UCSD-AML1 (cell line): ENCODE measurements at regions not wholly inside any gene's neighbourhood (a gene's known extent, or its start where the extent isn't known, plus 50 kb on each side); places are given as distances from the start of the nearest gene placed in this dataset.
"Not testable (repeated sequence)": the region's sequence is repeated elsewhere in the genome, so short reads cannot be mapped to it uniquely, and the experiment has no call there.

ENCODE experiments used
- DNase-seq: peaks from one replicate; lab custom pipeline; 2025; ENCODE audit not compliant: unreplicated experiment; lab: John Stamatoyannopoulos, UW

DNA sequence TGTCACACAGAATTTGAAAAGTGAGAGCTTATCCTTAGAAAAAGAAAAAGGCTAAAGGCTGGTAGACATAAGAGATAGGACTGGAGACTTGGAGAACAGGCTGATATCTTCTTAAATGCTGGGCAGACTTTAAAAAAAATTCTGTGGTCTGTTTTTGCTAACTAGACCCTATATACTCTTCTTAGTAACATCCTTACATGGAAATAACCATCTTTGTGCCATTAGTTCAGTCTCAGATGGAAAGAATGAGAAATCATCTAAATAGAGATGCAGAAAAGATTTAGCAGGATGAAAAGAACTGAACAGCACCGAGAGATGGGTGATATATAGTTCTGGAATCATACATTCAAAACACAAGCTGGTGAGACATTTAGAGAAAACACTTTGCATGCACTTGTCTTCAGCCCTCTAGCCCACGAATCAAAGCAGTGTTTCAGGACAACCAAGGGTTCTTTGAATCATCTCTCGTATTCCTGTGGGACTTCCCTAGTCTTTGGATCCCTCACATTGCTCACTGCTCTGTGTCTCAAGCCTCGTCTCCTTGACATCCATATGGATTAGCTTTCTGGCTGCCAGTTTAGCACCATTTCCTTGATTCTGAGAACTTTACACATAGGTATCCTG lies 93.0 kb upstream of the LYSMD4 start:
- DNase-seq = no peak

DNA sequence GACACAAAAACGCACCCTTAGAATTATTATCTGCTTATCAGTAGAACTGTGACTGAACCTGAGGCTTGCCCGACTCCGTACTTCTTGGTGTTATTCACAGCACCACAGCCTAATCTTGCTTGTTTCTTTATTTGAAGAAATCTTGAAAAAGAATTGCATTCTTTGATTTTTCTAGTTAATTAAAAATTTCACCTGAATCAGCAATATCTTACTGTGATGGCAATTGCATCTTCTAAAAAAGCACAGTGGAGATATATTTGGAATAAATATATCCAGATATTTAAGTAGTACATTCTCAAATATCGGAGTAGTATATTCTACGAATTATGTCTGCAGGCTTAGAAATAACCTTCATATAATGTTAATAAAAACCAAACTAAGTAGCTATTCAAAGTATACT lies 90.1 kb upstream of the LYSMD4 start:
- no peak for DNase-seq

DNA sequence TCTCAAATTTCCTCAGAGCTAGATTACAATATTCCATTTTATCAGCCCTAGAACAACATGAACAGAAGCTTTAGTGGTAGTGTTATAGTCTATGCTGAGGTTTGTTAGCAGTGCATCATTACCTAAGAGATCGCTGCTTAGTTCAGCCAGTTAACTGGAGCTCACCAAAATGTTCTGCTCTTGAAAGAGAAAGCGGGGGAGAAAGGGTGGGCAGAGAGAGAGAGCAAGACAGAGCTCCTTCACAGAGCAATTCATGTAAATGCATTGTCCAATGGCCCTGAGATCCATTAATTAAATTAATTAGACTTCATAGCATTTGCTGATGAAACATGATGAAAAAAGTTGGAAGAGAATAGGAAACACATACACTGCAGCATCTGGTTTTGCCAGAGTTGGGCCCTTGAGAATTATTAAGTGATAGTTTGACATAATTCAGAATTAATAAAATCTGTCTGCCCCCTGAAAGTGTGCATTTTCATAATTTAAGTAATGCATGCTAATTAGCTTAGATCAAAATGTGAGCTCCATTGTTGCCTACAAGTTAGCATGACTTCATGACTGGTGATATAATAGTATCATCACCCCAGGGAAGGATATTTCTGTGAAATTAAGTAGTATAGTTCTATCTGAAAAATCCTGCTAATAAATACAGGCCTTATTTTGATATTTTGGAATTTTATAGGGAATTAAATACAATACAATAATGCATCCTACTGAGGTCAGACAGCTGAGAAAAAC lies 86.9 kb upstream of the LYSMD4 start:
- no peak for DNase-seq

DNA sequence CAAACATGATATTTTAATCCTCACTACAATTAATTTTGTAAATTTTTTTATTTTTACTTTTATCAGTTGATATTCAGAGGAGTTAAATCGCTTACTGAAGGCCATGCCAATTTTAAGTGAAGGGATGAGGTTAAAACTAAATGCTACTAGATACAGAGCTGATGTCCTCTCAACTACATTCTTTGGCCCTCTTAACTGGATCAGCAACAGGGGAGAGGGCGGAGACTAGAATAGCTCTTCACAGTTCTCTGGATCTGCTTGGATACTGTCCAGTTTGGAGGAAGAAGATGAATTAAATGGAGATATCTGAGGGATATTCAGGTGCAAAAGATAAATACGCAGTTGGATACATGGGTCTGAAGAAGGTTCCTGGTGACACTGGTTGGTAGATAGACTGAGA lies 85.6 kb upstream of the LYSMD4 start:
- DNase-seq = no peak

DNA sequence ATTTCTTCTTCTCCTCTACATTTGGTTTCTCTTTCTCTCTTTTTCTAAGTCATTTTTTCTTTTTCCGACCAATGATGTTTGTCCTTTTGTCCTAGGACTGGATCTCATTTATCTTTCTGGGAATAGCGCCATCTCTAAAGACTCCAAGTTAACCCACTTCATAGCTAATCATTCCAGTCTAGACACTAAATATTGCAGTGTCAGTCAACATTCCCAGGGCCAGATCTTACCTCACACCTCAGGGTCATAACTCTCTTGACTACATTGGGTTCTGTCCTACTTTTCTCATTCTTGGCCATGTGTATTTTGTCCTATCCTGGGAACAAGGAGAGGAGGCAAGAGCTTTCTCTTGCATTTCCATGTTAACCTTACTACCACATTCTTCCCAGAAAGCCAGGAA lies 83.6 kb upstream of the LYSMD4 start:
- DNase-seq = not testable (repeated sequence)

DNA sequence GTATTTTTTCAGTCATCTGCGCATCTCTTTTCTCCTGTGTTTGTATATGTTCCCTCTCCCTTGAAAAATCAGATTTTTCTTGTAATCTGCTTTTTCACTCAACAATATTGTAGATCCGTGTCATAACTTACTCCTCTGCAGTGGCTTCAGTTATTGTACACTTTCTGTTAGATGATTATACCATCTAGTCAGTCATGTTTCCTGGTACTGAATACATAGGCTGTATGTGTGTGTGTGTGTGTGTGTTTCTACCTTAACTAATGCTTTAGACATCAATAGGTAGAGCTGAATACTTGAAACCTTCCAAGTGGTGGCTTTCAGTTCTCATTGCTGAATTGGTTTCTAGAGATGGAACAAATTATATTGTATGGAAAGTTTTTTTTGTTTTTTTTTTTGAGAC lies 77.4 kb upstream of the LYSMD4 start:
- DNase-seq = not testable (repeated sequence)

DNA sequence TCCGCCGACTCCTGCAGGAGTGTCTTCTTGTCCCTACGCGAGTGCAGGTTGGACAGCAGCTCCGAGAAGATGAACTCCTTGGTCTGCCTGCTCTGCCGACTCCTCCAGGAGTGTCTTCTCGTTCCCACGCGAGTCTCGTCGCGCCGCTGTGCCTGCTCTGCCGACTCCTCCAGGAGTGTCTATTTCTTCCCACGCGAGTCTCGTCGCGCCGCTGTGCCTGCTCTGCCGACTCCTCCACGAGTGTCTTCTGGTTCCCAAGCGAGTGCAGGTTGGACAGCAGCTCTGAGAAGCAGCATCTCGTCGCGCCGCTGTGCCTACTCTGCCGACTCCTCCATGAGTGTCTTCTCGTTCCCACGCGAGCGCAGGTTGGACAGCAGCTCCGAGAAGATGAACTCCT lies 66.6 kb upstream of the LYSMD4 start:
- not testable (repeated sequence) for DNase-seq

DNA sequence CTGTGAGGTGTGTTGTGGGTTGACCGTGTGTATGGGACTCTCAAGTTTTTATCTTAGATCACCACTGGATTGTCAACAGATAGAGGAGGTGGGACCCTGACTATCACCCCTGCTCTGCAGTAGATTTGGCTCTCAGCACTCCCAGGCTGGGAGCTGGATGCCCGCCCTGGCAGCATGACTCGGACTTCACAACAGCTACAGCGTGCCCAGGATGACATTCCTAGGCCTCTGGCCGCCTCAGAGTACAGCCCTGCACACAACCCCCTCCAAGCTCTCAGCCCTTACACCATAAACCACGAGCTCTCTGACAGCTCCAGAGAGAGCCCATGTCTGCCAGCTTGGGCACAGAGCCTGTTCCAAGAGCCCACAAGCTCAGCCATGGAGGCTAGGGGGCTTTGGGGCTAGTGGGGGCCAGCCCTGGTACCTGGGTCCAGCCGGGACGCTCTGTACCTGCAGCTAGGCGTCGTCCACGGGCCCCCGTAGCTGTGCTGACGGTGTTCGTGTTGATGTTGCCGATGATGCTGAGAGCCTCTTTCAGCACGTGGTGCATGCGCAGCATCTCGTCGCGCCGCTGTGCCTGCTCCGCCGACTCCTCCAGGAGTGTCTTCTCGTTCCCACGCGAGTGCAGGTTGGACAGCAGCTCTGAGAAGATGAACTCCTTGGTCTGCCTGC lies 66.1 kb upstream of the LYSMD4 start:
- DNase-seq = not testable (repeated sequence)

DNA sequence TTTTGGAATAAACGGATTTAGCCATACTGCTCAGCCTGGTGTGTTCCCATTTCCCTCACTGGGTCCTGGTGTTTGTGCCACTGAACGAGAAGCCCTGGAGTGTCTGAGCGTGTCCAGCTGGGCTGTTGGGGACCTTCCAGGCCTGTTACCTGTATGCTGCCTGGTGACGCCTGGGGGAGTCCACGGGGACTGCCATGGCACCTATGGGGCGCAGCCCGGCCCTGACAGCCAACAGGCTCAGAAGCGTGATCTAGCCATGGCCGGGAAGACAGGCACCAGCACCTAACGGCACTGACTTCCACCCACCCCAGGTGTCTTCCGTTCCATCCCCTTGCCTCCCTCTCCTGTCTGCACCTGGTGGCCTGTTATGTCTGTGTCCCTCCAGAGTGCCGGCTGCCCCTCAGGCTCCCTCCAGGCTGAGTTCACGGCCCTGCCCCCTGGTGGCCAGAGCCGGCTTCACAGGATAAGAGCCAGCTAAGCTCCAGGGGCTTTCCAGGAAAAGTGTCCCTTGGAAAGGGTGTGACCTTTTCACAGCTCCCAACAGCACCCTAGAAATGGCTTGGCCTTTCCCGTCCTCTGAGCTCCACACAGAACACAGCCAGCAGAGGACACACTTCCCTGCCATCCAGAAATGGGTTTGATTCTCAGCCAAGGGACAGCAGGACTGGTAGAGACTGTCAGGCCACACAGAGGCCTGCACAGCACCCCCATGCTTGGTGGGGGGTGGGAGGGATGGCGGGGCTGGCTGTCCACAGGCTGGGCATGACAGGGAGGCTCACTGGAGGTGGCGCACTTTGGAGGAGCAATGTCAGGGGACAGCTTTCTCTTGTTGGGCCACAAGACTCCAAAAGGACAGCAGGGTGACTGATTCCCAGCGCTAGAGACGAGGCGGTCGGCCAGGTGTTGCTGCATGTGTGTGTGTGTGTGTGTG lies 64.0 kb upstream of the LYSMD4 start:
- DNase-seq = not testable (repeated sequence)

DNA sequence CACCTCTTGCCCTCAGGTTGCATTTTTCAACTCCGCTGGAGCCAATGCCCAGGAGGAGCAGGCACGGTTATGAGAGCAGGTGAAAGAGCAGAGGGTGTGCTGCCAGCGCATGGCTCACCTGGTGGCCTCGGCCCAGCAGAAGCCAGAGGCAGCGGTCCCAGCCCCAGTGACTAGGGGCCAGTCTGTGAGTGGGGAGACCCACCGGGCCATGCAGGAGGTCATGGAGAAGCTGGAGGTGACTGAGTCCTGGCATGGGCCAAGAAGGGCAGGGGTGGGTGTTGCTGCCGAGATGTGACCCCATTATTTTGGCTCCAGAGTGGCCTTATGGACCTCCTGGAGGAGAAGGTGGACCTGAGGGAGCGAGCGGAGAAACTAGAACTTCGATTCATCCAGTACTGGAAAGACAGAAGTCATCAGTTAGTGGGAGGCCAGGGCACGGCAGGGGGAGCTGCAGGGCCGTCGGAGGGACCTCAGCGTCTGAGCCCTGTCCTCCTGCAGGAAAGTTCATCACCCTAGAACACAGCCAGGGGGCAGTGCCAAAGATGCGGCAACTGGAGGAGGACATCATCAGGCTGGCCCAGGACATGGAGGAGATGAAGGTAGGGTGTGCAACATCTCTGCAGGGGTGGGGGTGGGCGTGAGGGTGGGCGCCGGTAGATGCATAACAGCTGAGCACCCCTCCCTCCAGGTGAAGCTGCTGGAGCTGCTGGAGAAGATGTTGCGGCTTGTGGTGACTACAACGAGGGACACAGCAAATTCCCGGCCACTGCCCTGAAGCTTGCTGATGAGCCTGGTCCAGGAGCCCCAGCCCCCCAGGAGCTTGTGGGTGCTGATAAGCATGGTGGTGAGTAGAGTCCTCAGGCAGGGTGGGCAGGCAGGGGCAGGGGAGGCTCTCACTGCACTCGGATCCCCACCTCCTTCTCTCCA lies 58.9 kb upstream of the LYSMD4 start:
- peak; percentile 16 for DNase-seq

DNA sequence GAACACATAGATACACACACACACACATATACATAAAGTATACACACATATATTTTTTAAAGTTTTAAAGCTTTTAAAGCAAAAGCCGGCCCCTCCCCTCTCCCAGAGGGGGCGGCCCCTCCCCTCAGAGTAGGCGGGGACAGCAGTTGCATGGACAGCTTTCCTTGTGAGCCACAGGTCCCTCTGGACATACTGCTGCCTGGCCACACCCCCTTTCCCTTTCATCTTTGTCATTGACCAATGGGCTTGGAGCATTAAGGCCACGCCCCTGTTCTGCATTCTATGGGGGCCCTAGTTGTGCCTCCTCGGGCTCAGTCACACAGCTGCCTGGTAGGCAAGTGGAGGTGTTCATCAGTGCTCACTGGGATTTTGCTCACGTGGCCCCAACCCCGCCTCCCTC lies 57.5 kb upstream of the LYSMD4 start:
- DNase-seq = not testable (repeated sequence)

DNA sequence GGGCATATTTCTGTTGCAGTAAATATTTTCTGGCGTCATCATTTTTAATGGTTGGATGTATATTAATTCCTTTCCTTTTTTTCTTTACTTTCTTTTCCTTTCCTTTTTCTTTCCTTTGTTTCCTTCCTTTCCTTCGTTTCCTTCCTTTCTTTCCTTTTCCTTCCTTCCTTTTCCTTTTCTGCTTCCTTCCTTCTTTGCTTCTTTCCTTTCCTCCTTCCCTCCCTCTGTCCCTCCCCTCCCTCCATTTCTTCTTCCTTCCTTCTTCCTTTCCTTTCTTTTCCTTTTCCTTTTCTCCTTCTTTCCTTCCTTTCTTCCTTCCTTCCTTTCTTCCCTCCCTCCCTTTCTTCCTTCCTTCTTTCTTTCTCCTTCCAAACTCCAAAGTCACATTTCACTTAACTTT lies 54.9 kb upstream of the LYSMD4 start:
- no peak for DNase-seq

DNA sequence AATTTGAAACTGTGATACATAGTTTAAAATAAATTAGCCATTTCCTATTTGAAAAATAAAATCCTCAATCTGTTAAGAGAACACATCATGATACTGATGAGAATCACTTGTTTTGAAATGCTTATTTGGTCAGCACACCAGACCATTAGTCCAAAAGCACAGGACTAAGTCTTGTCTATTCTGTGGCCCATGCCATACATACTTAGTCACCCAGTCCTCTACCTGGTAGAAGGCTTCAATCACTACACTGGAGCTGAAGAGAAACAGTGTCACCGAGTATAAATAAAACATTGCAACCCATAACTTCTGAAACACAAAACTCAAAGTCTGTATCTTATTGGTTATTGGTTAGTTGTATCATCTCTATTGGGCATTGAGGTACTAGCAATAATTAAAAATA lies 51.6 kb upstream of the LYSMD4 start:
- DNase-seq = not testable (repeated sequence)

DNA sequence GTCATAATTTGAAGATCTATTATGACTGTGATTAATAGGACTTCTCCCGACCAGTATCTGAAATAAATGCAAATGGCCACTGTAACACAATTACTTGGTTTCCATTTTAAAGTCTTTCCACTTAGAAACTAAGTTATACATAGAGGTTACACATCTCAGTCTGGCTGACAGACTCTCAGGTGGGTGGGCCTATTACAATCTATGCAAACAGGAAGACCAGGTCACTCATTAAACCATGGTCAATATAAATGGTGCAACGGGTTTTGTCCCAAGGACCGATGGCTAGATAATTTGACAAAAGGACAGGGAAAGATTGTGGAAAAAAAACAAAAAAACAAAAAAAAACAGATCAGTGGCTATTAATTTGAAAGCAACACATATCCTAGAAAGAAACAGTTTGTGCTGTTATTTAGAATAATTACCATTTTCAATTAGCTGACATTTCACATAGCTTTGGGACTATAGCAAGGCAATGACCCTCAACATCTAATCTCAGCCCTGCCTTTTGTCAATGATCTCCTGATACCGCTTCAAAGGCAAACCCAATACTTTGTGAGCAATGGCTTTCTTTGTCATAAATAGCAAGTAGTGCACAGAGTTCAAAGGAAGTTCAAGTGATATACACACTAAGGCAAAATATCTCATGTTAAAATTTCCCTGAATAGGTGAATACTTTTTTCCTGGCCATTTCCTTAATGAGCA lies 50.8 kb upstream of the LYSMD4 start:
- DNase-seq = not testable (repeated sequence)
